HEK293T (cell line): ENCODE measurements at regions not wholly inside any gene's neighbourhood (a gene's known extent, or its start where the extent isn't known, plus 50 kb on each side); places are given as distances from the start of the nearest gene placed in this dataset.

Experiments used
- ELF4 ChIP-seq: fragments of 450-650 bp; IDR thresholded peaks from 2 replicates; pipeline ENCODE4 v1.6.1; 2017; ENCODE audit warnings: antibody characterized with exemption
- FOXA1 ChIP-seq: fragments of 450-650 bp; IDR thresholded peaks from 2 replicates; pipeline ENCODE4 v1.6.1; 2016; ENCODE audit warnings: mild to moderate bottlenecking
- SP1 ChIP-seq: fragments of 450-650 bp; IDR thresholded peaks from 2 replicates; pipeline ENCODE4 v1.6.1; 2017
- SUZ12 ChIP-seq: fragments of 450-650 bp; IDR thresholded peaks from 2 replicates; pipeline ENCODE4 v1.6.1; 2016; ENCODE audit warnings: mild to moderate bottlenecking

- TF ChIP-seq SUZ12 = no peak
- no peak for TF ChIP-seq SP1
- no peak for TF ChIP-seq ELF4
- no peak for TF ChIP-seq FOXA1
Measured at GRCh38 chr3:181796641-181797040, 84.9 kb downstream of the SOX2 start.
